ENCODE measurements at regions not wholly inside any gene's neighbourhood (a gene's known extent, or its start where the extent isn't known, plus 50 kb on each side); places are given as distances from the start of the nearest gene placed in this dataset.

- no peak for DNase-seq
These were observed 232.9 kb downstream of the RBM43 start for GRCh38 chr2:151028691-151029176.

DNA sequence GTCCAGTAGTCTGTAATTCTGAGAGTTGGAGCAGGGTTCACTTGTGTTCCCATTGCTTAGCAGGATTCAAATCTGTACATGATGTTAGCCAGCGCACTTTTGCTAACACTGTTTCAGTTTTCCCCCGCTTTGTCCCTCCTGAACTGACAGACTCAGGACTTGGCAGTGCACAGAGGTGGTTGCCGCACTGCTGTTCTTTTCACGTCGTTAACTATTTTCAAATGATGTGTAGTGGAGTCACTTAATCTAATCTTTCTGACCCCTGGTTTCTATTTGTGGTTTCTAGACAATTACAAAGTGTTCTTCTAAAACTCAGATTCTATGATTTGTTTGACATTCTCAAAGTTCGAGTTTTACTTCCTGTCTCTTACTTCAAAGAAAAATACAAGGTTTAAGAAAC lies 234.5 kb downstream of the RBM43 start:
- no peak for DNase-seq

GRCh38 chr2:151025816-151026215 lies 235.8 kb downstream of the RBM43 start:
- DNase-seq = no peak

- DNase-seq = no peak
These were observed 236.9 kb downstream of the RBM43 start for GRCh38 chr2:151024696-151025251.

DNA sequence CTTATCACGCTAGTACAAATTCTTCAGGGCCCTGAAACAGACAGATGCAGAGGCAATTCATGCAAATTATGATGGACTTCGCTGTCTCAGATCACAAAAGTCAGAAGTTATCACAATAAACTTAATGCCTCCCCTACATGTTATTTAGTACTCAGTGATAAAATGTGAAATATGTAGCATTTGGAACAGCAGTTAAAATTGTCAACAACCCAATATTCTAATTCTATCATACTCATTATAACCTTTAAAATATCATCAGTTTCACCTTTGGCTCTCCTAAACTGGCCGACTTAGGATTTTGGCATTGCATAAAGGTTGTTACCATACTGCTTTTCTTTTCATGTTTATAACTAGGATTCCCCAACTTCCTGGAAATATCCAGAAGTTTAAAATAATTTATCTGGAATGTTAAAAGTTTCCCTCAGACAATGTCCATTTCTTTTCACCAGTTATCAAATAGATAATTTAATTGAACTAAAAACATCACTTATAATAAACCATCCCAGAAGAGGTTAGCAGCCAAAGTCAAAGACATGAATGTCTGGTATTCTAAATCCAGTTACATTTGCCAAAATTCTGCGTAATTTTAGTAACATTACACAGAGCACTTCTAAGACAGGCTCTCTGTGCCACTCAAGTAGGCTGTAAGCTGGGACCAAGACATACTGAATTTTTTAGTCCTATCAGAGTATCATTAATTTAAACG lies 239.8 kb downstream of the RBM43 start:
- DNase-seq = no peak

- DNase-seq = no peak
These were observed 241.3 kb downstream of the RBM43 start for GRCh38 chr2:151020411-151020810.

- no peak for DNase-seq
These were observed 252.1 kb downstream of the RBM43 start for GRCh38 chr2:151009437-151010175.

- DNase-seq = no peak
These were observed 254.3 kb downstream of the RBM43 start for GRCh38 chr2:151007365-151007764.

- DNase-seq = no peak
These were observed 258.6 kb downstream of the RBM43 start for GRCh38 chr2:151002959-151003600.

GRCh38 chr2:150997702-150998440 lies 263.8 kb downstream of the RBM43 start:
- no peak for DNase-seq

DNA sequence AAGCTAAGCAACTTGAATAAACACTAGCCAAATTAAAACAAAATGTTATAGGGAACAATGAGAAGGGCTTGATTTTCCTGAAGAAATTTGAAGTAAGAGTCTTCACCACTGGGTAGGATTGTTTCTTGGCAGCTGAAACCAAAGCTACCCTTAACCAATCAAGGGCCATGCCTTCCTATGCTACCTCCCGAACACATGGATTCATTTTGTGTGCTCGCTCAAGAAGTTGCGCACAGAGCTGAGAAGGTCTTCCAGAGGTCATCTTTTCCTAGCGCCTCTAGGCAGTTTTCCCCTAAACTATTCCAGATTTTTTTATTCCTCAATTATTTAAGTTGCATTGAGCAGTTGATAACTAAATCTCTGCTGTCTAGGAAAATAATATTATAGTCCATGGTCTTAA lies 264.6 kb downstream of the RBM43 start:
- no peak for DNase-seq

- DNase-seq = no peak
These were observed 267.6 kb downstream of the RBM43 start for GRCh38 chr2:150994076-150994475.

GRCh38 chr2:150989969-150990368 lies 271.7 kb downstream of the RBM43 start:
- no peak for DNase-seq

DNA sequence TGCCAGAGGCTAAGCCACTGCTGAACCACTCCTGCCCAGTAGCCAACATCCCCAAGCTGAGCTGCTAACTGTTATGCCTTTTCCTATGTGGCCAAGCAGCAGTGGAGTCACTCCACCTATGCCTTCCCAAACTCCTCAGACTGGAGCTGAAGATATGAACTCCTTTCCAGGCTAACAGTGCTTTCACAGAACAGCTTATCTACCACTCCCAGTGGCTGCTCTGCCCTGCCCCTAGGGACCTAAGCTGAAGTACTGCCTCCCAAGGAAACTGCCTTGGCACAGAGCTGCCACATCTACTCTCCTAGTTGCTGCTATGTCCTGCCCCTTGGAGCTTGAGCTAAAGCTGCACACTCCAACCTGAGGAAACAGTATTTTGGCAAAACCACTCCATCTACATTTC lies 275.9 kb downstream of the RBM43 start:
- DNase-seq = no peak

DNA sequence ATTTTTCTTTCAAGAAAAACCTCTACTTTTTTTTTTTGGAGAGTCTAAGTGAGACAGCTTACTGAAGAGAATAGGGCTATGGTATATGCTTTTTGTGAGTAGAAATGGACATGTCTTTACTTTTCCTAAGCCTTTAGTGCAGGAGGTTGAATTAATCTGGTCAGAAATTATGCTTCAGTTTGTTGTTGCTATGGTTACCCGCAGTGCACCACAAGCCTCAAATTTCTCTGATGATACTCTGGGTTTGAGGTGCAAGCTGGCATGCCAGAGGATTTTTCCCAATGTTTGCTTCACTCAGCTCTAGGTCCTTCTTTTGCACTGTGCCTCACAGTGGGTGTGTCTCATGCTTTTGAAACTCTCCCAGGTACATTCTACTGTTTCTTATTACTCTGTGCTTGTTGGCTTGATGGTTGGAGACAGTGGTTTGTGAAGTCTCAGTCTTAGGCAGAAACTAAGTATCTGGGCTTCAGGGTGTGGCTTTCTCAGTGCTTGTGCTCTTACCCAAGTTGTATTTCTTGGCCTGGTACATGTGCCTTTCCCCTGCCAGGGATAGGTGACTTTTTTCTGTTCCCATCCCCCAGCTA lies 278.3 kb downstream of the RBM43 start:
- DNase-seq = no peak

DNA sequence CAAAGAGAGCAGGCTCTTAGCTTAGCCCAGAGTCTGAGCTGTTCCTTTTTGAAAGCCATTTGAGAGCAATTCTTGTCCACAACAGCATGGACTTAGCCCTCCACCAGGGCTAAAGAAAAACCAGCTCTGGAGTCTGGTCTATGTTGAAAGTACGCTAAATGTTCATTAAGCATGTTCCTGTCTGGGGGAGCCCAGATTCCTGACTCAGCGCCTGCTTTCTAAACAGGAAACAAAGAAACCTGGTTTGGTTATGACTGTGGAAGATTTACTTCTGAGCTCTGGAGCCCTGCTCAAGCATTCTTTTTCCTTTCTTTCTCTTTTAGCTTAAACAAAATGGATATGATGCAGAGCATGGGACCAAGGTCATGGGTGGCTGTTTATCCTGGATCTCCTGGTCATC lies 279.8 kb downstream of the RBM43 start:
- DNase-seq = no peak

GRCh38 chr2:150978053-150978452 lies 283.6 kb downstream of the RBM43 start:
- no peak for DNase-seq

- DNase-seq = no peak
These were observed 284.4 kb downstream of the RBM43 start for GRCh38 chr2:150977296-150977695.

GRCh38 chr2:150976604-150977003 lies 285.1 kb downstream of the RBM43 start:
- DNase-seq = no peak

DNA sequence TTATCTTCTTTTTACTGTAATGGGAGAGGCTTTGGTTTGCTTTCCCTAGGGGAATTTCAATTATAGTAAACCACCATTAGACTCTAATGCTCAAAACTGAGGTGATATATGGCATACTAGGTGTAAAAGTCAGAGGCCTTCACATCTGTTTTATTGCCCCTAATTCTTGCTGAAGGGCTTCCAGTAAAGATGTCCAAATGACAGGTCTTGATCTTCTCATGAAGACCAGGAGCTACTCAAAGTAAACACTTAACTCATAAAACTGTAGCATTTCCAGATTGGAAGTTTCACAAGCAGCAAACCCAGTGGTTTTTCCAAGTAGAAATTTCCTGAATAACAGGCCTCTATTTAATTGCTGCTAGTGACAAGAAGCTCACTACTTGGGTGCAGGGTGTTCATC lies 286.8 kb downstream of the RBM43 start:
- DNase-seq = no peak

- no peak for DNase-seq
These were observed 287.4 kb downstream of the RBM43 start for GRCh38 chr2:150974234-150974633.

GRCh38 chr2:150971910-150972309 lies 289.8 kb downstream of the RBM43 start:
- DNase-seq = no peak

DNA sequence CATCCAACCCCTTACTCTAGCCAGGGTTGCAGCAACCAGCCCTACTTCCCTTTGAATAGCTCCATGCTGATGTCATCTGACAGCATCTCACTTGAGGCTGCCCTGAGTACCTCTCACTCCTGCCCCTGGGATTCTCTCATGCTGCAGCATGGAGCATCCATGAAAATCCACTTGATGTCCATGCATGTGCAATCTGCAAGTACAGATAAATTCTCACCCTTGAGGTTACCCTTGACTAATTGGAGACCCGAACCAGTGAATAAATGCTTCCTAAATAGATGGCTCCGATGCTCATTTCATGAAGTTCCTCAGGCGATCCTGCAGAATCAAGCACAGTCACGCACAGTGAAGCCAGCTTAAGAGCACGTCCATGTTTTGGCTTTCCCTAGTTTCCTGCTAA lies 298.3 kb downstream of the RBM43 start:
- DNase-seq = no peak
